Right ventricle myocardium superior (tissue), 1 donor: ENCODE measurements at regions not wholly inside any gene's neighbourhood (a gene's known extent, or its start where the extent isn't known, plus 50 kb on each side); places are given as distances from the start of the nearest gene placed in this dataset.
"Not testable (repeated sequence)": the region's sequence is repeated elsewhere in the genome, so short reads cannot be mapped to it uniquely, and the experiment has no call there.

Experiments used
- ATAC-seq: fragments of 200-7000 bp; cut with Tn5 transposase; one replicate; pipeline ENCODE4 v1.9.1; 2020; ENCODE audit warnings: mild to moderate bottlenecking; ENCODE audit not compliant: poor library complexity
- DNase-seq: peaks from one replicate; pipeline ENCODE4 v3.0.0-alpha.2; 2020
- intact Hi-C: fragments of 100-400 bp; cut with DNase I; formaldehyde crosslinking; loops from one replicate; pipeline ENCODE4 v1.11.2; 2022
- donor health status: DM: no; HTN: yes; CAD: no; lungs with severe emphysema.

DNA sequence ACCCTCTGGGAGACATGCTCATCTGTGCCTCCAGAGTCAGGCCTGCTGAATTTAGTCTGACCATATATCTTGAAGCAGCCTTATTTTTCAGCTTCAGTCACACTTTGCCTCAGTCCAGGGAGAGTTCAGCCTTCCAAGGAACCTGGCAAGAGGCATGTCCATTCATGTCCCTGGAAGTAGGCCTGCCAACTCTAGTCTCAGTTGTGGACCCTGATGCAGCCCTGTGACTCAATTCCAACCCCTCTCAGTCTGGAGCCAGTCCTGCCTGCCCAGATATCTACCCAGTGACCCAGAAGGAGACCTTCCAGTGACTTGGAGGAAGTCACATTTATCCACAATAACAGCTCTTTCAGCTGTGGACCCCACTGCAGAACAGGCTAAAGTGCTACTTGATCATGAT lies 566.6 kb downstream of the TMEM135 start:
- ATAC-seq (no peak), DNase-seq (no peak)
- intact Hi-C loops: no loop called here

DNA sequence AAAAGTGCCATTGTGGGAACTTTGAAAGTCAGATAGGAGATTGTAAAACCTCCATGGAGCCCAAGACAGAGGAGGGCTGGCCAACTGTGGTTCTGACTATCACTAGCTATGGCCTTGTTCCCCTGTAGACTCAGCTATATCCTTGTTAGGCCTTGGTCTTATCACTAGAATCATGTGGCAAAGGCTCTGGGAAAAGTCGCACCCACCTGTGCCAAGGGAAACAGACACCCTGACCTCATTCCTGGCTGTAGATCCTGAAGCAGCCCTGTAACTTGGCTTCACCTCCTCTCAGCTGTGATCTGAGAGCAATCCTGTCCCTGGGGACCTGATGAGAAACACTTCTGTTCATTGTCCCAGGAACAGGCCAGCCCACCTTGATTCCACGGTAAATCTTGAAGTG lies 566.2 kb downstream of the TMEM135 start:
- ATAC-seq: no peak
- intact Hi-C loops: no loop called here

DNA sequence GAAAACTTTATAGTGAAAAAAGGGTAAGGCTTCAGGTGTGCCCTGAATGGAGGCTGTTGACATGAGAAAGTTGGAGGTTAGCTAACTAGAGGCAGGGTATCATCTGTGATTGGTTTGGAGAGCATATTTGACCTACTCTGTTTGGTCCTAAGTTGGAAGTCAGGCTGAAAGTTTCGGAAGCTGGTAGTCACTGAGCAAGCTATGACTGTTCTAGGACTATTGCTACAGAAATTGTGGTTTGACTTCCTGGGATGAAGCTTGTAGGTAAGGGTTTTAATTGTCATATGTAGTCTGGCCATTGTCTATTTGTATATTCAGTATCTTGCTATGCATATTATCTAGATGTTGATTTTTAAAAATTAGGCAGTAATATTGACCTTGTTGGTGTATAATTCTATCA lies 565.0 kb downstream of the TMEM135 start:
- ATAC-seq: no peak
- DNase-seq: no peak
- intact Hi-C loops: no loop called here

More for the DNA sequence above, 566.2 kb downstream of the TMEM135 start:
- DNase-seq: no peak

DNA sequence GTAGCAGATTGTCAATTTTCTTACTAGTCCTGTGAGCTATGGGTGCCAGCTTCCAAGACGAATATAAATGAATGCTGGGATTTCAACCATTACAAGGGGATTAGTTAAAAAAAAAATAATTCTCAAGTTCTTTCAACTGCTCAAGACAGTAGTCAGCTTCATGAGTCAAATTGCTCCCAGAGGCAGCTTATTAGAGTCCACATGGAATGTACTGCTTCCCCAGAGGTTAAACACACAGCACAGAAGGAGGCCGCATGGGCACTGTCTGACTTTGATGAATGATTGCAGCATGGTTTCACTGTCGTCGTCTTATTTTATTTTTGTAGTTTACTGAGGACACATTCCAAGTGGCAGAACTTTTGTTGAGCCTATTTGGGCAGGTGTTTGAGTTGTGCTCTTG lies 563.2 kb downstream of the TMEM135 start:
- DNase-seq (no peak), ATAC-seq (no peak)
- intact Hi-C loops: no loop called here

DNA sequence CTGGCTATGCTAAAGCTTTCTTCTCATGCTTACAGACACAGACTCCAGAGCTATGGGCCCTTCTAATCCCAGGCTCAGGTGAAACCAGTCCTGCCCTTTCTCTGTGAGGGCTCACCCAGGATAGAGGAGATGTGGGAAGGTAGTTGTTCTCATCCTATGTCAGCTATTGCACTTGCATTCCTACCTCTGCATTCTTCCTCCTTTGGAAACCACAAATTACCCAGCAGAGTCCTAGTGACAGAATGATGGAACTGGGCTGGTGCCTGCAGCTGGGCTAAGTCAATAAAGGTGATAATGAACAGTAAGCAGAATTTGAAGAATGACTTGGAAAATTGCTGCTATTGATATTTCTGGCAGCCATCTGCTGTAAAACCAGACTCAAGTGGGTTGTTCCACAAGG lies 560.0 kb downstream of the TMEM135 start:
- ATAC-seq: no peak
- intact Hi-C loops: no loop called here
- no peak for DNase-seq

DNA sequence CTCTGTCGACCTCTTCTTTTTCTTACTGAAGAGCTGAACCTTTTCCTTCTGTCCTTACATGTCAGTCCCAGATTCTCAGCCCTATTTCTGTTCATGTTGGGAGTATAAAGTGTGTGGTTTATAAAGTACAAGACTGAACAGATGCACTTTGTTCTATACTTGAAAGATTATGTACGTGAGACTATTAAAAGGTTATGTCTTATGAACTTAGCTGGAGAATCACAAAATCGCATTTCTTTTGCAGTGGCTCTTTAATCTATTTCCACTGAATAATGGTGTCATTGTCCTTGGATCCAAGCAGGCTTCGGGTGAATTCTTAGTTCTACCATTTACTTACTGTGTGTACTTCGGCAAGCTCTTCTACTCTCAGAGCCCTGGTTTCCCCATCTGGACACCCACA lies 558.4 kb downstream of the TMEM135 start:
- DNase-seq (no peak), ATAC-seq (no peak)
- intact Hi-C loops: no loop called here

DNA sequence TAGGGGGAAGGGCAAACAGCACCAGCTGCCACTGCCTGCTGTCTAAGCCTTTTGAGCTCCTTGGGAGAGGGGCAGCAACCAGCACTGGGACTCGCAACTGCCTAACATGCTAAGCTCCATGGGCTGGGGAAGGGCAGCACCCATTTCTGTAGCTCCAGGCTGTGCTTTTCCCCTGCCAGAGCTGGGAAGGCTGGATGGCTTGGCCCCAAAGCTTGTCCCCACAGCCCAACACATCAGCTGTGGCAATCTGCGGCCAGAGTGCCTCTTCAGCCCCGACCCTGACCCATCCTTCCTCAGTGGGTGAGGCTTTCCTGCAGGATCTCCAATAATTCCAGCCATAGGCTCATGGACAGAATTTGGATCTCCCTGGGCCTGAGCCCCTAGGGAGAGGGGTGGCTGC lies 551.3 kb downstream of the TMEM135 start:
- intact Hi-C loops: no loop called here
- ATAC-seq: no peak
- DNase-seq: no peak

DNA sequence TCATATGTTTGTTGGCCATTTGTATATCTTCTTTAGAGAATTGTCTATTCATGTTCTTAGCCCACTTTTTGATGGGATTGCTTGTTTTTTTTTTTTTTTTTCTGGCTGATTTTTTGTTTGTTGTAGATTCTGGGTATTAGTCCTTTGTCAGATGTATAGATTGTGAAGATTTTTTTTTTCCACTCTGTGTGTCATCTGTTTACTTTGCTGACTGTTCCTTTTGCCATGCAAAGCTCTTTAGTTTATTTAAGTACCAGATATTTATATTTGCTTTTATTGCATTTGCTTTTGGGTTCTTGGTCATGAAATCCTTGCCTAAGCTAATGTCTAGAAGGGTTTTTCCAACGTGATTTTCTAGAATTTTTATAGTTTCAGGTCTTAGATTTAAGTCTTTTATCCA lies 547.9 kb downstream of the TMEM135 start:
- ATAC-seq, DNase-seq, intact Hi-C loops: not testable (repeated sequence)

DNA sequence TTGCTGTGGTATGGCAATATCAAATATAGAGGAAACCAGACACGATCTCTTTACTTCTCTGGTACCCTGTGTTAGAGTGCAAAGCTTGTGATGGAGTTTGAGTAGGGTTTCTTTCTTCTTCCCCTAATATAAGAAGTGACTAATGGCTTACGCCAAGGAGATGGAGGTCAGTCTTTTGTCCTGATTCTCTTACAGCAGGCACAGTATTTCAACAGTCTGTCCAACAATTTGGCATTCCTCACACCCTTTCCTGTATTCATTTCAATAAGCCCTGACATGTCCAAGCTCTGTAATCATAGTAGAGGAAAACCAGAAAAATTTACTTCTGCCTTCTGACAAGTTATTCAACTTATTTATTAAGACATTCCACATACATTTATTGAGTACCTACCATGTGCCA lies 546.2 kb downstream of the TMEM135 start:
- DNase-seq (no peak), ATAC-seq (no peak)
- intact Hi-C loops: no loop called here

DNA sequence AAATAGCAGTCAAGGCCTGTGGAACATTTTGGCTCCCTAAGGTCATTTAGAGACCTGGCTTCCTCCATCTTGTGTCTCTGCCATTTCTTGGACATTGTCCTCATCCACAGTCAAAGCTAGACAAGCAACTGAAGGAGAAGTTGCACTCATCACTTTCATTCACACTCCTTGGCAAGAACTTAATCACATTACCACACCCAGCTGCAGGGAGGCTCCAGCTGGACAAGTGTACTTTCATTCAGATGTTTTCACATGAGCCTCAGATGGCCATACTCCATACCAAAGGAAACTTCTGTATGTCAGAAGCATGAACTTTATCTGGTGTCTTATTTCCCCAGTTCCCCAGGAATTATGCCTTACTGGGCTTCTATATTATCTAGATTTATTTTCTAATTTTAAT lies 537.4 kb downstream of the TMEM135 start:
- intact Hi-C loops: no loop called here
- DNase-seq: no peak
- ATAC-seq: no peak

DNA sequence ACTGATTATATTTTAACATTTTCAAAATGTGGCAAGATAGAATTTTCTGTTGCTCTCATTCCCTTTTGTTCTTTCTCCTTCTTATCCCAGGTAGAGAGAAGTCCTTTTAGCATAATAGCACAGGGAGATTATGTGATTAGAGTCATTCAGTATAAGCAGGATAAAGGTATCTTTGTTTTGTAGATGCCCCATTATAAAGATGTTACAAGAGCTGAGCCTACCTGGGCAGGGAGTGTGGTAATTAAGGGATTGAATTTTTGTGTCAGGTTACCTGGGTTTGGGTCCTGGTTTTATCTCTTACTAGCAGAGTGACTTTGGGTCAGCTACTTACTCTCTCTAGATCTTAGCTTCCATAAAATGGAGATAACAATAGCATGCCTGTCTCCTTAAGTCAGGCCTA lies 536.5 kb downstream of the TMEM135 start:
- no peak for ATAC-seq
- DNase-seq: no peak
- intact Hi-C loops: no loop called here

DNA sequence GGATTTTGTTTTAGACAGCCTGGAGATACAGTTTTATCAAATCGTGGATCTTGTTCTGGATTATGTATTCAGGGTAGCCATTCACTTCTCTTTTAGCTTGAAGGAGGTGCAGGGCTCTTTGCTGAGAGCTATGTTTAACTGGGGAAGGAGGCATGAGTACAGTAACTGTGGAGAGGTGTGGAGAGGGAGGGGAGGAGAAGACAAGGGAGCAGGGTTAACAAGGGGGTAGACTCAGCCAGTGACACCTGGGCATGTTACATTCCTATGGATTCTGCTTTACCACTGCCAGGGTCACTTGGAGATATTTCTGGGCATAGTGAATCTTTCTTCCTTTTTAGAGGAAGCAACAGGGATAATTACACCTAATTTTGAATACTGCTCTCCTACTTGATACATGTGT lies 536.0 kb downstream of the TMEM135 start:
- DNase-seq (no peak), ATAC-seq (no peak)
- intact Hi-C loops: no loop called here

DNA sequence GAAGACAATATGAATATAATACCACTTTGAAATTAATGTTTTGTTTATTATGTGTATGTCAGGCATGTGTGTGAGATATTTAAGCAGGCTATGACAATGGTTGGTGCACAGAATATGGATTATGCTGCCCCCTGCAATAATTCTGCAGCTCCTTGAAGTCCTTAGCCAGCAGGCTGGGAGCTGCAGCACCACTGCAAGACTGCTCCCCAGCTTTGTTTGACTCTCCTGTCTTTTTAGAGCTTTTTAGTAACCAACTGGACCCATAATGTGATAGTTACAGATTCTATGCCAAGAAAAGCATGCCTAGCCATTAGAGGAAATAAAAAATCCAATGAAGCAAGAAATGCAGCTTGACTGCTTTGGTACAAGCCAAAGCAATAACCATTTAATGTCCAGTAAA lies 535.1 kb downstream of the TMEM135 start:
- ATAC-seq (no peak), DNase-seq (no peak)
- intact Hi-C loops: no loop called here

DNA sequence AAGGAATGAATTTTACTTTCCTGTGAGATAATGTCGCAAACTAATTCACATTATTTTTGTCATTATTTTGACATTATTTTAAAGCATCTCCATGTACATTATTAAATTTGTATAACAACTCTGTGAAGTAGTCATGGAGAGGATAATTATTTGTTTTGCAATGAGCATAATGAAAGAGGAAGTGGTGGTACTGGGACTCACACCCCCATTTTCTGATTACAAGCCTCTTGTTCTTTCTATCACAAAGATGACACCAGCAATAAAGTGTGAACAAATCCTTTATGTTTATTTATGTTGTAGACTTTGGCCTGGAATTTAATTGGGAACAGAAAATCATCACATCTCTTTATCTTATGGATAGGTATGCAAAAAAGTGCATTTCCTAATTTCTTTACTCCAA lies 522.6 kb downstream of the TMEM135 start:
- ATAC-seq (no peak), DNase-seq (no peak)
- intact Hi-C loops: no loop called here

DNA sequence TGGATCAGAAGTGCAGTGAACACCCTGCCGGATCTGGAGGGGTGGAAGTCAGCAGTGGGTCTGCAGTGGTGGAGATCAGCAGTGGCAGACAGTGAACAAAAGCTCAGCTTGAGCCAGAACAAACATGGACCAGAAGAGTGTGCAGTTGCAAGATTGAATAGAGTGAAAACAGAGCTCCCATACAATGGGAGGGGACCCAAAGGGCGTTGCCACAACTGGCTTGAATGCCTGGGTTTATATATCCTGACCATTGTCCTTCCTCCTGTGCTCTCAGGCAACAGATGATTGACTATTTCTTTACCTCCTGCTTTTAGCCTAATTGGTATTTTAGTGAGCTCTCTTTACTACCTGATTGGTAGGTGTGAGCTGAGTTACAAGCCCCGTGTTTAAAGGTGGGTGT lies 522.1 kb downstream of the TMEM135 start:
- ATAC-seq, intact Hi-C loops, DNase-seq: not testable (repeated sequence)

DNA sequence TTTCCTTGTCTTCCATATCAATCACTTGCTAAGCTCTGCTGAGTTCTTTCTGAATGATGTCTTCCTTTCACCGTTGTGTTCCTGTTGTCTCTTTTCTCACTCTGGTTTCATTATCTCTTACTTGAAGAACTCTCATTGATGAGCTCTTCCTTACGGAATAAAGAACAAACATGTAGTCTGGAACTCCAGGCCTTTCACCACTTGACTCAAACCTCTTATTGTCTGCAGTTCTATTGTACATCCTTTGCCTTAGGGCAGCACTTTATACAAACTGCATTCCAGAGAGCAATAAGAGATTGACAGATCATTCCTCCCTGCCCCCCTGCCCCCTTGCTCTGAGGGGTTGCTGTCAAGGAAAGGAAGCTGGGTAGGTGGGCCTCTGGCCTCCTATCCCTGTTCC lies 517.4 kb downstream of the TMEM135 start:
- ATAC-seq: no peak
- no peak for DNase-seq
- intact Hi-C loops: no loop called here

DNA sequence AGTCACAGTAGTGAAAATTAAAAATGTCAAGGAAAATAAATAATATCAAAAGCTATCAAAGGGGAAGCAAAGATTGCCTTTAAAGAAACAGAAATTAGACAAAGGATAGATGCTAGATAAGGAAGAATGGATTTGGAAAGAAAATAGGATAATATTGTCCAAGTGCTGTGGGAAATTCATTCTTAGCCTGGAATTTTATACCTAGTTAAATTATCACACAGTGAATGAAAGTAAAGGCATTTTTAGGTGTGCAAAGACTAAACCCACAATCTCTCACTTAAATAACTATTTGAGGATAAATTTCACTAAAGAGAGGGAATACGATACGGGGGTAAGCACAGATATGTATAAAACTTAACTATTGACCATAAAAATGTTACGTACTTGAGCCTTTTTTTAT lies 511.1 kb downstream of the TMEM135 start:
- ATAC-seq: no peak

DNA sequence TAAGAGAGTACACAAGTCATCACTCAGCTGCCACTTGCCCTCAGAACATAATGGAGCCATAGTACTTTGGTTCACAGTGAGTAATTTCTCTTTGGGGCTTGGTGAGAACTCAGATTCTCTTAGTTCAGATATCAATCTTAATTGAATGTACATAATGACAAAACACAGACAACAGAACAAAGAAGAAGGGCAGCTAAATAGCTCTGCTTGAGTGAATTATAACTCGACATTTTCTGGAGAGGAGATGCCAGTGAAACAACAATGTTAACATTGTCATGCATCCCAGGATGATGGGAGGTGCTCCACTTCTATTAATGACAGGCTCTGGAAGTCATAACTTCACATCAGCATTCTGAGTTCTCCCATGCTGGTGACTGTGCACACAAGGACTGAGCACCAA lies 508.1 kb downstream of the TMEM135 start:
- no peak for DNase-seq
- no peak for ATAC-seq
- intact Hi-C loops: no loop called here

More for the DNA sequence above, 511.1 kb downstream of the TMEM135 start:
- DNase-seq: no peak
- intact Hi-C loops: no loop called here

DNA sequence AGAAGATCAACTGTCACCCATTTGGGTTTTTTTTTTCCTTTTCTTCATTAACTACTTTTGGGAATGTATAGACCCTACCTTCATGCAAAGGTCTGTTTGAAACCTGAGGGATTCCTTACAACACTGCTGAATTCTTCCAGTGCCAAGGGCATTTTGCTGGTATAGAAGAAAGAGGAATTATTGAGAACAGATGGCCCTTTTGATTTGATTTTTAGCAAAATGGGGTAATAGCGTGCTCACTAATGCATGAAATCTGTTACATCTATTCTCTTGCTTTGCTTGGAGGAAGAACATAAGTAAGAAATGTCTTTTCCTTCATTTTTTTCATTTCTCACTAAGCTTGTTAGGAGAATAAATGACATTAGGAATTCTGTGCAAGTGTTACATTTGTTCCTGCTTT lies 501.9 kb downstream of the TMEM135 start:
- no peak for DNase-seq
- ATAC-seq: no peak
- intact Hi-C loops: no loop called here

DNA sequence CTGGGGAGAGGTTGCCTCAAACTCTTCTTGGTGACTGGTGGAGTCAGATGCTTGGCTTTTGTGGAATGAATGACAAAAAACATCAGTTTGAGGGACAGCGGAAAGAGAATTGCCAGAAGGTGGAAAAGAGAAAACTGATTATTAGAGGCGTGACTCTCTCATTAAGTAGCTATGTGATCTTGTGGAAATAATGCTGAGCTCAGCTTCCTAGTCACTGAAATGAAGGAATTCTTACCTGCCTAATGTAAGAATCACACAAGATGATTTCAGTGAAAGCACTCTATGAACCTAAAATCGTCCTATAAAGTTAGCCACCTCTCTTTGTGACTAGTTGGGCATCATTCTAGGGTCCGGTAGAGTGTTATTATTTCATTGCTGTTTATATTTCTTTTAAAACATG lies 498.8 kb downstream of the TMEM135 start:
- no peak for DNase-seq

DNA sequence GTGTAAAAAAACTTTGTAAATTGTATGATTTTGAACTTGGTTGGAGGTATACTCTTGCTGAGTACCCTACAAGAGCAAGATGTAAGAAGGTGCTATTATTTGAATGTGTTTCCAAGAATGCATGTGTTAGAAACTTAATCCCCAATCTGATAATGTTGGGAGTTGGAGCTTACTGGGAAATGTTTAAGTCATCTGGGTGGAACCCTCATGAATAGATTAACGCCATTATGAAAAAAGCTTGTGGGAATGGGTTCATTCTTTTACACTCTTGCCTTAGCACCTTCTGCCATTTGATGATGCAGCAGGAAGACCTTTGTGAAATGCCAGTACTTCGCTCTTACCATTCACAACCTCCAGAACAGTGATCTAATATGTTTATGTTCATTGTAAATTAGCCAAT lies 498.3 kb downstream of the TMEM135 start:
- DNase-seq (no peak), ATAC-seq (no peak)
- intact Hi-C loops: no loop called here

More for the DNA sequence above, 498.8 kb downstream of the TMEM135 start:
- intact Hi-C loops: no loop called here
- no peak for ATAC-seq

DNA sequence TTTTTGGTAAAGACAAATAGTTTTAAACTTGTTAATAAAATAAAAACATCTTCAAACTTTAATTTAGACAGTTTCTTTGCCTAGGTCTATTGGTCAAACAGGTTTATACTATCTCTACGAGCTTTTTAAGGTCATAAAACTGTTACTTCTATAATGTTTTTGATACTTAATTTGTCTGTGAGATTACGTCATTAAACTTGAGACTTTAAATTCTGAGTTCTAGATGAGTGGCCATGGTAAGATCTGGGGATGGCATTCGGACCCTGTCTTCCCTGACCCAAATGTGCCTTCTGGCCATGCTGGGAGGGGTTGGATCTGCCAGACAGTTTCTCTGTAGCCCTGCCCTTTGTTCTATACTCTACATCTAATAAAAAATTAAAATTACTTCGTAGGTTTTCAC lies 497.8 kb downstream of the TMEM135 start:
- ATAC-seq (no peak), DNase-seq (no peak)
- intact Hi-C loops: no loop called here
